Mesothelial cell of epicardium (in vitro differentiated cells): ENCODE measurements at regions not wholly inside any gene's neighbourhood (a gene's known extent, or its start where the extent isn't known, plus 50 kb on each side); places are given as distances from the start of the nearest gene placed in this dataset.

Source experiments
- DNase-seq, 2 experiments: peaks; one replicate each; pipeline ENCODE4 v3.0.0; 2021; ENCODE audit warnings: low spot score in 2 of 2; ENCODE audit not compliant: unreplicated experiment in 2 of 2
- H3K27ac Mint-ChIP-seq: 2 replicates; pipeline ENCODE4 v1.8.0; 2021; ENCODE audit warnings: mixed read lengths
- H3K27me3 Mint-ChIP-seq: 2 replicates; pipeline ENCODE4 v1.8.0; 2021; ENCODE audit warnings: low read depth, mixed read lengths
- H3K36me3 Mint-ChIP-seq: 2 replicates; pipeline ENCODE4 v1.8.0; 2021; ENCODE audit warnings: mixed read lengths
- H3K4me1 Mint-ChIP-seq: 2 replicates; pipeline ENCODE4 v1.8.0; 2021; ENCODE audit warnings: mixed read lengths
- H3K4me3 Mint-ChIP-seq: 2 replicates; pipeline ENCODE4 v1.8.0; 2021; ENCODE audit warnings: mild to moderate bottlenecking, moderate library complexity, mixed read lengths
- H3K9me3 Mint-ChIP-seq: 2 replicates; pipeline ENCODE4 v1.8.0; 2021; ENCODE audit warnings: mixed read lengths
- CTCF ChIP-seq: fragments of 200-600 bp; sonication (generic); IDR thresholded peaks from one replicate; pipeline ENCODE4 v1.5.0; 2021; ENCODE audit warnings: antibody characterized with exemption; ENCODE audit not compliant: unreplicated experiment

- no peak overlapping the region for H3K4me3 Mint-ChIP-seq
Measured at GRCh38 chr7:114109721-114110120, 190.9 kb upstream of the PPP1R3A start.

GRCh38 chr7:114109304-114109703 lies 190.5 kb upstream of the PPP1R3A start:
- DNase-seq: no peak
- no peak for TF ChIP-seq CTCF
- no peaks in the 10 kb centered on the region for H3K27me3 Mint-ChIP-seq
- H3K9me3 Mint-ChIP-seq: peaks cover 4% of the 10 kb centered on the region
- H3K4me1 Mint-ChIP-seq: no peaks in the 10 kb centered on the region
- no peak overlapping the region for H3K4me3 Mint-ChIP-seq
- H3K27ac Mint-ChIP-seq: no peak overlapping the region
- H3K36me3 Mint-ChIP-seq: no peaks in the 10 kb centered on the region

More at GRCh38 chr7:114109721-114110120, 190.9 kb upstream of the PPP1R3A start:
- no peaks in the 10 kb centered on the region for H3K36me3 Mint-ChIP-seq
- peaks cover 4% of the 10 kb centered on the region for H3K9me3 Mint-ChIP-seq
- no peak for TF ChIP-seq CTCF
- no peaks in the 10 kb centered on the region for H3K27me3 Mint-ChIP-seq
- no peak for DNase-seq
- no peak overlapping the region for H3K27ac Mint-ChIP-seq
- H3K4me1 Mint-ChIP-seq: no peaks in the 10 kb centered on the region

GRCh38 chr7:114108510-114108909 lies 189.7 kb upstream of the PPP1R3A start:
- H3K4me3 Mint-ChIP-seq: no peak overlapping the region

GRCh38 chr7:114107522-114107921 lies 188.7 kb upstream of the PPP1R3A start:
- TF ChIP-seq CTCF: no peak
- H3K27me3 Mint-ChIP-seq: no peaks in the 10 kb centered on the region
- H3K4me1 Mint-ChIP-seq: peaks cover 7% of the 10 kb centered on the region
- H3K4me3 Mint-ChIP-seq: no peak overlapping the region
- H3K9me3 Mint-ChIP-seq: no peaks in the 10 kb centered on the region
- H3K27ac Mint-ChIP-seq: no peak overlapping the region
- no peak for DNase-seq
- H3K36me3 Mint-ChIP-seq: no peaks in the 10 kb centered on the region

More at GRCh38 chr7:114108510-114108909, 189.7 kb upstream of the PPP1R3A start:
- H3K4me1 Mint-ChIP-seq: peaks cover 2% of the 10 kb centered on the region
- no peak overlapping the region for H3K27ac Mint-ChIP-seq
- no peaks in the 10 kb centered on the region for H3K27me3 Mint-ChIP-seq
- H3K9me3 Mint-ChIP-seq: peaks cover 4% of the 10 kb centered on the region
- no peak for TF ChIP-seq CTCF
- DNase-seq: no peak
- H3K36me3 Mint-ChIP-seq: no peaks in the 10 kb centered on the region

DNA sequence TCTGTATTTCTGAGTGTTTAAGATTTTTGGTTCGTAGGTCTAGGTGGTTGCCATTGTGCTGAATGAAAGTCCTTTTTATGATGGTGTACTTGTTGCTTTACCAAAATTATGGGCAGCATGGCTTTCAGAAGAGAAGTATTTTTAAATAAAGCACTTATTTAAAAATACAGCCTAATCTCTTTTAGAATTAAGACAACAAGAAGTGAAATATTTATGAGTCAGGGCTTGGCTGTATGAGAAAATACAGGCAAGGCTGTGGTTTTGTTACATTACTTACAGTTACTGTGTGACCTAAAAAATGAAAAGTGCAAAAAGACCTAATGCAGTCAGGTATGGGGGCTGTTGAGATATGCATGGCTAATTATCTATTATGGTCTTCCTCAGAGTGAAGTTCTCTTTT lies 185.2 kb upstream of the PPP1R3A start:
- H3K9me3 Mint-ChIP-seq: no peaks in the 10 kb centered on the region
- no peaks in the 10 kb centered on the region for H3K36me3 Mint-ChIP-seq
- no peaks in the 10 kb centered on the region for H3K27me3 Mint-ChIP-seq
- no peak overlapping the region for H3K27ac Mint-ChIP-seq
- no peak for TF ChIP-seq CTCF
- H3K4me3 Mint-ChIP-seq: no peak overlapping the region
- DNase-seq: no peak
- H3K4me1 Mint-ChIP-seq: peaks cover 7% of the 10 kb centered on the region

DNA sequence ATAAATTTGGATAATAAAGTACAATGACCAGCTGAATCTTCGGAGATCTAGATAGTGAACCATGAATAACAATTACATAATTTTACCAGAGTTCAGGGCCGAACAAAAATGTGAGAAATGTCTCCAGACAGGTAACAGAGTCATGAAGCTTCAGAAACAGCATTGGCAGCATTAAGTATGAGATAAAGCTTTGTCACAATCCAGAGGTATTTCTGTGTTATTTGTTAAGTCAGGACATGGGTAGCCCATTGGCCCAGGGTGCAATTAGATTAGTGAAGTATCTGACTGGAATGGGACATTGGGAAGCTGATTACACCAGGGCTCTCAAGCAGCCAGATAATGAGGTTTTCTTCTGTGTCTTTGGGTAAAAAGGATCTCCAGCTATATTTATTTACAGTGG lies 184.2 kb upstream of the PPP1R3A start:
- peaks cover 7% of the 10 kb centered on the region for H3K4me1 Mint-ChIP-seq
- TF ChIP-seq CTCF: no peak
- H3K27ac Mint-ChIP-seq: no peak overlapping the region
- peaks cover 3% of the 10 kb centered on the region for H3K36me3 Mint-ChIP-seq
- DNase-seq: no peak
- no peak overlapping the region for H3K4me3 Mint-ChIP-seq
- H3K27me3 Mint-ChIP-seq: no peaks in the 10 kb centered on the region
- H3K9me3 Mint-ChIP-seq: peaks cover 4% of the 10 kb centered on the region
